ENCODE measurements at regions not wholly inside any gene's neighbourhood (a gene's known extent, or its start where the extent isn't known, plus 50 kb on each side); places are given as distances from the start of the nearest gene placed in this dataset.

DNA sequence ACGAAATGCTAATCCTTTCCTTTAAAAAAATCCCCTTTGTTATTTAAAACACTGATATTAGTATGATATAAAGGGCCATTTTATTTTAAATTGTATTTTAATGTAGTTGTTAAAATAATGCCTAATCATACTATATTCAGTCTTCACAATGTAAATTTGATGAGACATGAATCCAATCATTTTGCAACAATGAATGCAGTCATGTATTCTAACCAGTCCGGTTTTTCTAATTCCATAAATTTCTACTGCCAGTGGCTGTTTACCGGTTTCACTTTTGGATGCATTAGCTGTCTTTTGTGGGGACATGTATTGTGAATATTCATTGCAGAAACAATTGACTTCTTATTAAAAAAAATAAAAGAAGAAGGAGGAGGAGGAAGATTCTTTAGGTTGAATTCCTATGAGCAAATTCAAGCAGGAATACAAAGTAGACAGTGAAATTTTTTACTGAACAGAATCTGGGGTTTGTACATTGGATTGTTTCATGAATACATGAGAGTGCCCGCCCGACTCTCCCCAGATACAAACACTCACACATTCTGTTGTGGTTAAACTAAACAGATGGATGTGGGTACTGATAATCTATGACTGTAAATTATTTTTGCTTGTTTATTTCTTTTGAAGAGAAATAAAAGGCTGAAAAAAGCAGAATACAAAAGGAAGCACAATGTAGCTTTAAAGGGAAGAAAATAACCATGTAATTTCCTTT is 624.8 kb upstream of the PTBP2 start (continued):
- TF ChIP-seq ZNF143 (CRISPR knock-in tag; IDR thresholded peaks at IDR 0.05) = no peak
- TF ChIP-seq NFYC (CRISPR knock-in tag; IDR thresholded peaks at IDR 0.05) = no peak
- no peak for TF ChIP-seq ZNF33B (CRISPR knock-in tag; IDR thresholded peaks at IDR 0.05)
- no peak for TF ChIP-seq FLYWCH1 (CRISPR knock-in tag; IDR thresholded peaks at IDR 0.05)
- TF ChIP-seq ZNF878 (CRISPR knock-in tag; IDR thresholded peaks at IDR 0.05) = no peak
- no peak for TF ChIP-seq HMG20A (CRISPR knock-in tag; IDR thresholded peaks at IDR 0.05; ENCODE audit: borderline replicate concordance)
- TF ChIP-seq RARG (CRISPR knock-in tag; IDR thresholded peaks at IDR 0.05; ENCODE audit: low read depth) = no peak
- TF ChIP-seq ETS1 (CRISPR knock-in tag; IDR thresholded peaks at IDR 0.05) = no peak

- Histone ChIP-seq H3K4me1 (ENCODE audit: insufficient read depth, low read length) (no peaks in the 10 kb centered on the region), H3K4me2 (ENCODE audit: low read depth, low read length) (no peak overlapping the region), H3K36me3 (replicated peaks in 1 of 2; ENCODE audit: control insufficient read depth in 1 of 2, insufficient read depth in 2 of 2, low read length in 2 of 2) (no peaks in the 10 kb centered on the region), H3K9me3 (ENCODE audit: low read length) (no peaks in the 10 kb centered on the region), H3K9ac (ENCODE audit: insufficient read depth, low read depth, low read length) (no peak overlapping the region), H2AFZ (ENCODE audit: low read length) (no peak overlapping the region), H4K20me1 (ENCODE audit: insufficient read depth, low read length) (no peaks in the 10 kb centered on the region), H3K27ac (ENCODE audit: extremely low read length, insufficient read depth, low read length) (no peak overlapping the region), H3K27me3 (ENCODE audit: control insufficient read depth in 1 of 2, insufficient read depth in 2 of 2, low read length in 2 of 2) (no peaks in the 10 kb centered on the region), H3K4me3 (replicated peaks in 1 of 3; ENCODE audit: insufficient read depth in 1 of 3, low read depth in 2 of 3, low read length in 3 of 3) (no peak overlapping the region), H3K79me2 (ENCODE audit: insufficient read depth, low read length) (no peaks in the 10 kb centered on the region)
- DNase-seq (ENCODE audit: low spot score) (no peak), FAIRE-seq (no peak), ATAC-seq (no peak)
- TF ChIP-seq TARDBP (CRISPR knock-in tag; IDR thresholded peaks at IDR 0.05) = no peak
- TF ChIP-seq HINFP (CRISPR knock-in tag; IDR thresholded peaks at IDR 0.05; ENCODE audit: low read depth) = no peak
- TF ChIP-seq, protein P1, sequence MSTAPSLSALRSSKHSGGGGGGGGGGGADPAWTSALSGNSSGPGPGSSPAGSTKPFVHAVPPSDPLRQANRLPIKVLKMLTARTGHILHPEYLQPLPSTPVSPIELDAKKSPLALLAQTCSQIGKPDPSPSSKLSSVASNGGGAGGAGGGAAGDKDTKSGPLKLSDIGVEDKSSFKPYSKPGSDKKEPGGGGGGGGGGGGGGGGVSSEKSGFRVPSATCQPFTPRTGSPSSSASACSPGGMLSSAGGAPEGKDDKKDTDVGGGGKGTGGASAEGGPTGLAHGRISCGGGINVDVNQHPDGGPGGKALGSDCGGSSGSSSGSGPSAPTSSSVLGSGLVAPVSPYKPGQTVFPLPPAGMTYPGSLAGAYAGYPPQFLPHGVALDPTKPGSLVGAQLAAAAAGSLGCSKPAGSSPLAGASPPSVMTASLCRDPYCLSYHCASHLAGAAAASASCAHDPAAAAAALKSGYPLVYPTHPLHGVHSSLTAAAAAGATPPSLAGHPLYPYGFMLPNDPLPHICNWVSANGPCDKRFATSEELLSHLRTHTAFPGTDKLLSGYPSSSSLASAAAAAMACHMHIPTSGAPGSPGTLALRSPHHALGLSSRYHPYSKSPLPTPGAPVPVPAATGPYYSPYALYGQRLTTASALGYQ (CRISPR knock-in tag; IDR thresholded peaks at IDR 0.05) = no peak
- no peak for TF ChIP-seq NCOA2 (CRISPR knock-in tag; IDR thresholded peaks at IDR 0.05)
- TF ChIP-seq HNRNPH1 (optimal IDR thresholded peaks at IDR 0.05; ENCODE audit: low read depth, low read length) = no peak
- no peak for TF ChIP-seq JARID2 (CRISPR knock-in tag; IDR thresholded peaks at IDR 0.05; ENCODE audit: insufficient replicate concordance)
- intact Hi-C loops (cut with micrococcal nuclease; ENCODE audit: unreplicated experiment) (no loop called here), in situ Hi-C loops (cut with HindIII; ENCODE audit: extremely low pct_ligation_motif_present, low pct_unique_long_range_greater_than_20kb) (no loop called here)
- 0% methylated on average over 1 of the region's 1 CpG for WGBS (ENCODE audit: low lambda C conversion rate)
- BruUV-seq (replicated peaks) = no TSS peak
- POLR2A ChIA-PET = no interaction called here
- CTCF ChIA-PET (ENCODE audit: low intra/inter-chr PET ratio, low total read pairs) = no interaction called here
Measured at GRCh38 chr1:96104506-96104905, 617.1 kb upstream of the PTBP2 start.
